ENCODE measurements at regions not wholly inside any gene's neighbourhood (a gene's known extent, or its start where the extent isn't known, plus 50 kb on each side); places are given as distances from the start of the nearest gene placed in this dataset.

DNA sequence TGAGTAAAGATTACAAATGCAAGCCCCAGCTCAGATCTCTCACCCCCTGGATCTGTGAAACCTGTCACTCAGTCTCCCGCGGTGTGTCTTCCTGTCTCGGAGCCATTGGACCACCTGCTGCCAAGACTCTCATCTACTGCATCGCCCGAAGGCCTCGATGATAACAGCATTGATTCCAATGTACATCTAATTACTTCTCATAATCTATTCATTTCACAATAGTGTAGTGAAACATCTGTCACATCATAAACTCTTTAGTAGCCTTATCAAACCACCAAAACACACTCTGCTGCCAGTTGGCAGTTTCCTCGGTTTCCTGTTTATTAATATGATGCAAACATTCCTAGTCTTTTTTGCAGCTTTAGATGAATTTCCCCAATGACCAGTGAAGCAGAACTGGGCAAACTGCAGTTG is 220.3 kb downstream of the POU4F1 start:
- H3K9me2 ChIP-seq (replicated peaks; ENCODE audit: low read depth, low read length) = no peaks in the 10 kb centered on the region
- H2AFZ ChIP-seq (ENCODE audit: low read length) = peak overlapping the region; percentile 42
- peak overlapping the region; percentile 67 for H3K4me2 ChIP-seq (ENCODE audit: low read depth, low read length, poor library complexity, severe bottlenecking)
- no peaks in the 10 kb centered on the region for H3K27me3 ChIP-seq (ENCODE audit: insufficient read depth, low read length, poor library complexity, severe bottlenecking)
- peak overlapping the region; percentile 66 for H3K9ac ChIP-seq (ENCODE audit: low read depth, low read length, poor library complexity, severe bottlenecking)
- H3K79me2 ChIP-seq (ENCODE audit: insufficient read depth, low read length) = no peaks in the 10 kb centered on the region
- no peaks in the 10 kb centered on the region for H3K36me3 ChIP-seq (ENCODE audit: insufficient read depth, low read length)
- H3K9me3 ChIP-seq (ENCODE audit: insufficient read depth, low read depth, low read length) = no peaks in the 10 kb centered on the region
- TF ChIP-seq EZH2phosphoT487 (IDR thresholded peaks at IDR 0.05; ENCODE audit: borderline replicate concordance) = no peak
- TF ChIP-seq, protein P1, sequence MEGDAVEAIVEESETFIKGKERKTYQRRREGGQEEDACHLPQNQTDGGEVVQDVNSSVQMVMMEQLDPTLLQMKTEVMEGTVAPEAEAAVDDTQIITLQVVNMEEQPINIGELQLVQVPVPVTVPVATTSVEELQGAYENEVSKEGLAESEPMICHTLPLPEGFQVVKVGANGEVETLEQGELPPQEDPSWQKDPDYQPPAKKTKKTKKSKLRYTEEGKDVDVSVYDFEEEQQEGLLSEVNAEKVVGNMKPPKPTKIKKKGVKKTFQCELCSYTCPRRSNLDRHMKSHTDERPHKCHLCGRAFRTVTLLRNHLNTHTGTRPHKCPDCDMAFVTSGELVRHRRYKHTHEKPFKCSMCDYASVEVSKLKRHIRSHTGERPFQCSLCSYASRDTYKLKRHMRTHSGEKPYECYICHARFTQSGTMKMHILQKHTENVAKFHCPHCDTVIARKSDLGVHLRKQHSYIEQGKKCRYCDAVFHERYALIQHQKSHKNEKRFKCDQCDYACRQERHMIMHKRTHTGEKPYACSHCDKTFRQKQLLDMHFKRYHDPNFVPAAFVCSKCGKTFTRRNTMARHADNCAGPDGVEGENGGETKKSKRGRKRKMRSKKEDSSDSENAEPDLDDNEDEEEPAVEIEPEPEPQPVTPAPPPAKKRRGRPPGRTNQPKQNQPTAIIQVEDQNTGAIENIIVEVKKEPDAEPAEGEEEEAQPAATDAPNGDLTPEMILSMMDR (conservative IDR thresholded peaks at IDR 0.05; ENCODE audit: low read length) = no peak
- H3K4me1 ChIP-seq (ENCODE audit: insufficient read depth, low read length, poor library complexity, severe bottlenecking) = peaks cover 46% of the 10 kb centered on the region
- peaks cover 9% of the 10 kb centered on the region; the same call in 1 of the 2 replicates for H3F3A ChIP-seq (ENCODE audit: low read depth)
- no peaks in the 10 kb centered on the region for H4K20me1 ChIP-seq (ENCODE audit: insufficient read depth, low read length, poor library complexity, severe bottlenecking)
- H3K4me3 ChIP-seq (ENCODE audit: low read length, poor library complexity, severe bottlenecking) = peak overlapping the region; percentile 52

DNA sequence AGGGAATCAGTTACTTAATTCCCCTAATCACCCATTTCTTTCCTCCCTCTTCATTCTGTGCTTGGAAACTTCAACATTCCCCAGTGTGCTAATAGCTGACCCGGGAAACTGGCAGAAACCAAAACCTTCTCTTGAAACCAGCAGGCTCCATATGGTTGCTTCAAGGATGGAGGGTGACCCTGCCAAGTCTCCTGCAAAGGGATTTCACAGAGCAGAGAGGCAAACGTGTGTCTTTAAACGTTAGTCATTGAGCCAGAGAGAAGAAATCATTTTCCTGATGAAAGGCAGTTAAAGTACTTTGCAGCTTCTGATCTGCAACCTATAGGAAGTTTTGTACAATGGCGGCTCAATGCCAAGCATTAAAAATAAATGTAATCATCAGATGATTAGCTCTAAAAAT is 220.9 kb downstream of the POU4F1 start:
- Histone ChIP-seq H3K9ac (ENCODE audit: low read depth, low read length, poor library complexity, severe bottlenecking) (peak overlapping the region; percentile 66), H3K36me3 (ENCODE audit: insufficient read depth, low read length) (no peaks in the 10 kb centered on the region), H3F3A (ENCODE audit: low read depth) (peaks cover 9% of the 10 kb centered on the region; the same call in 1 of the 2 replicates), H3K9me2 (replicated peaks; ENCODE audit: low read depth, low read length) (no peaks in the 10 kb centered on the region), H3K4me2 (ENCODE audit: low read depth, low read length, poor library complexity, severe bottlenecking) (peak overlapping the region; percentile 67), H3K27me3 (ENCODE audit: insufficient read depth, low read length, poor library complexity, severe bottlenecking) (no peaks in the 10 kb centered on the region), H3K9me3 (ENCODE audit: insufficient read depth, low read depth, low read length) (no peaks in the 10 kb centered on the region), H4K20me1 (ENCODE audit: insufficient read depth, low read length, poor library complexity, severe bottlenecking) (no peaks in the 10 kb centered on the region), H2AFZ (ENCODE audit: low read length) (peak overlapping the region; percentile 42), H3K4me1 (ENCODE audit: insufficient read depth, low read length, poor library complexity, severe bottlenecking) (peaks cover 46% of the 10 kb centered on the region), H3K79me2 (ENCODE audit: insufficient read depth, low read length) (no peaks in the 10 kb centered on the region), H3K4me3 (ENCODE audit: low read length, poor library complexity, severe bottlenecking) (peak overlapping the region; percentile 52)
- no peak for TF ChIP-seq EZH2phosphoT487 (IDR thresholded peaks at IDR 0.05; ENCODE audit: borderline replicate concordance)
- TF ChIP-seq, protein P1 (conservative IDR thresholded peaks at IDR 0.05; ENCODE audit: low read length) = no peak

DNA sequence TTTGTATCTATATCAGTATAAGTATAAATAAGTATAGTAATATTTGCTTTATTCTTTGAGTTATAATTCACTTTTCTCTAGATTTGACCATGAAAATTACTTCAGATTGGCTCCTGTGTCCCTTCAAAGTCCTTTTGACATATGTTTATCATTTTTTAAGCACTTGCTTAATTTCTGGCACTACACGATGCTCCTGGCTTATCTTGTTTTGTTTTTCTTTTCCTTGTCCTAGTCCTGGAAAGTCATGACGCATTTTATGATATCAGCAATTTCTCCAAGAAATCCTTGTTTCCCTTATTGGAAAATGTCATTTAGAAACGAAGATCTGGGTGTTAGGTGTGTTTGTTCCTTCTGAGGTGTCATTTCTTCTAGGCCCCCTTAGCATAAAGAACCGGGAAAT is 226.5 kb downstream of the POU4F1 start:
- H3K4me3 ChIP-seq (ENCODE audit: low read length, poor library complexity, severe bottlenecking) = no peak overlapping the region
- TF ChIP-seq, protein P1 (conservative IDR thresholded peaks at IDR 0.05; ENCODE audit: low read length) = no peak
- no peak for TF ChIP-seq EZH2phosphoT487 (IDR thresholded peaks at IDR 0.05; ENCODE audit: borderline replicate concordance)
- H3K36me3 ChIP-seq (ENCODE audit: insufficient read depth, low read length) = no peaks in the 10 kb centered on the region
- no peaks in the 10 kb centered on the region for H3K27me3 ChIP-seq (ENCODE audit: insufficient read depth, low read length, poor library complexity, severe bottlenecking)
- no peak overlapping the region for H3K4me2 ChIP-seq (ENCODE audit: low read depth, low read length, poor library complexity, severe bottlenecking)
- no peaks in the 10 kb centered on the region for H4K20me1 ChIP-seq (ENCODE audit: insufficient read depth, low read length, poor library complexity, severe bottlenecking)
- H3K9me2 ChIP-seq (replicated peaks; ENCODE audit: low read depth, low read length) = no peaks in the 10 kb centered on the region
- H3K4me1 ChIP-seq (ENCODE audit: insufficient read depth, low read length, poor library complexity, severe bottlenecking) = peaks cover 26% of the 10 kb centered on the region
- 0 out of 2 replicates have a peak, but pooled peaks cover 1% of the 10 kb centered on the region for H3K9me3 ChIP-seq (ENCODE audit: insufficient read depth, low read depth, low read length)
- 0 out of 2 replicates have a peak, but pooled peaks cover under 1% of the 10 kb centered on the region for H3F3A ChIP-seq (ENCODE audit: low read depth)
- H3K79me2 ChIP-seq (ENCODE audit: insufficient read depth, low read length) = no peaks in the 10 kb centered on the region
- no peak overlapping the region for H3K9ac ChIP-seq (ENCODE audit: low read depth, low read length, poor library complexity, severe bottlenecking)
- H2AFZ ChIP-seq (ENCODE audit: low read length) = no peak overlapping the region

All from Loucy (cell line).